ENCODE measurements at regions not wholly inside any gene's neighbourhood (a gene's known extent, or its start where the extent isn't known, plus 50 kb on each side); places are given as distances from the start of the nearest gene placed in this dataset.
"Not testable (repeated sequence)": the region's sequence is repeated elsewhere in the genome, so short reads cannot be mapped to it uniquely, and the experiment has no call there.

DNA sequence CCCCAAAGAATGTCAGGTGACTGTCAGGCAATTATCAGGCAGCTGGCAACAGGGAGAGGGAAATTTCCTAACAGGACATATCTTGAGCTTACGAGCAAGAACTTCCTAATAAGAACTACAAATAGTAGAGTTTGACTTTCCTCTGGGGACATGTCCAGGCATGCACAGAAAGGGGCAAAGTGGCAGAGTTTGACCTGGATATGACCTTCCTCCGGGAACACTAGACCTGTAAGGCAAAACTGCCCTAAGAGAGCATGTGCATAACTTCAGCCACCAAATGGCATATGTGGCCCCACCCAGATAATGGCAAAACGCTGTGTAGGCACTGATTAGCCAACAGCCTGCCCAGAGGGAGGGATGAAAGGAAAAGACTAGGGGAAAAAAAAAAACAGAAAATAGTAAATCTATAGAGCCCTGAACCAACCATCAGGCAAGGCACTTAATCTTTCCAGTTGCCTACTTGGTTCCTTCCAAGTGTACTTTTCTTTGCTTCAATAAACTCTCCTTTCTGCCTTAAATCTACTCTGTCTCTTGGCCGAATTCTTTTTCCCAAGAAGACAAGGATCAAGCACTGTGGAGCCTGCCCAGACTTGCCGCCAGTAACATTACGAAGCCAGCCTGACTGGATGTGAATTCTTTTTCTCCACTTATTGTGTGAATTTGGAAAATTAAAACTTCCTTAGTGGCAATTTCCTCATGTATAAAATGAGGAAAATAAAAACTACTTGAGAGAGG lies 164.1 kb downstream of the SPTSSA start:
- Mint-ChIP-seq H3K4me3 (ENCODE audit: unreplicated experiment) (no peak overlapping the region), H3K27me3 (ENCODE audit: unreplicated experiment) (peaks cover 1% of the 10 kb centered on the region), H3K27ac (ENCODE audit: unreplicated experiment) (no peak overlapping the region), H3K4me1 (ENCODE audit: low read depth, unreplicated experiment) (no peaks in the 10 kb centered on the region), H3K36me3 (ENCODE audit: unreplicated experiment) (no peaks in the 10 kb centered on the region), H3K9me3 (ENCODE audit: unreplicated experiment) (no peaks in the 10 kb centered on the region)
- TF ChIP-seq, protein P1, sequence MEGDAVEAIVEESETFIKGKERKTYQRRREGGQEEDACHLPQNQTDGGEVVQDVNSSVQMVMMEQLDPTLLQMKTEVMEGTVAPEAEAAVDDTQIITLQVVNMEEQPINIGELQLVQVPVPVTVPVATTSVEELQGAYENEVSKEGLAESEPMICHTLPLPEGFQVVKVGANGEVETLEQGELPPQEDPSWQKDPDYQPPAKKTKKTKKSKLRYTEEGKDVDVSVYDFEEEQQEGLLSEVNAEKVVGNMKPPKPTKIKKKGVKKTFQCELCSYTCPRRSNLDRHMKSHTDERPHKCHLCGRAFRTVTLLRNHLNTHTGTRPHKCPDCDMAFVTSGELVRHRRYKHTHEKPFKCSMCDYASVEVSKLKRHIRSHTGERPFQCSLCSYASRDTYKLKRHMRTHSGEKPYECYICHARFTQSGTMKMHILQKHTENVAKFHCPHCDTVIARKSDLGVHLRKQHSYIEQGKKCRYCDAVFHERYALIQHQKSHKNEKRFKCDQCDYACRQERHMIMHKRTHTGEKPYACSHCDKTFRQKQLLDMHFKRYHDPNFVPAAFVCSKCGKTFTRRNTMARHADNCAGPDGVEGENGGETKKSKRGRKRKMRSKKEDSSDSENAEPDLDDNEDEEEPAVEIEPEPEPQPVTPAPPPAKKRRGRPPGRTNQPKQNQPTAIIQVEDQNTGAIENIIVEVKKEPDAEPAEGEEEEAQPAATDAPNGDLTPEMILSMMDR (IDR thresholded peaks at IDR 0.05; ENCODE audit: partially characterized antibody, unreplicated experiment): no peak
- no peak for DNase-seq

DNA sequence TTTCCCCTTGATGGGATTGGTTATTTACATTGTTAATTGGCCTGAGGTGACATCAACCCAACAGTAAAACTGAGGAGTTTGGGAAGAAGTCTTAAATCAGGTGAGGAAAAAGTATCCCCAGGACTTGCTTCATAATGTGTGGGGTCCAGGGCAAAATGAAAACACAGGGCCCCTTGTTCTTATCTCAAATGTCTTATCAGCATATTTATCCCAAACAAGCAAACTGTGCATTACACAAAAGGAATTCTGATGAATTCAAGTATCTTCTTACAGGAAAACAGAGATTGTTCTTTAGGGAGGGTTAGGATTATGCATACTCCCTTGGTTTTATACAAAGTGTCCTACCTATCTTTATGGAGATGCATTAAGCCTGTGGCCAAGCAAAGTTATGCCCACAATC lies 178.4 kb downstream of the SPTSSA start:
- H3K36me3 Mint-ChIP-seq (ENCODE audit: unreplicated experiment): peaks cover 9% of the 10 kb centered on the region
- H3K27me3 Mint-ChIP-seq (ENCODE audit: unreplicated experiment): no peaks in the 10 kb centered on the region
- no peaks in the 10 kb centered on the region for H3K4me1 Mint-ChIP-seq (ENCODE audit: low read depth, unreplicated experiment)
- no peak overlapping the region for H3K27ac Mint-ChIP-seq (ENCODE audit: unreplicated experiment)
- H3K9me3 Mint-ChIP-seq (ENCODE audit: unreplicated experiment): peaks cover 2% of the 10 kb centered on the region
- TF ChIP-seq, protein P1 (IDR thresholded peaks at IDR 0.05; ENCODE audit: partially characterized antibody, unreplicated experiment): no peak
- DNase-seq: no peak
- H3K4me3 Mint-ChIP-seq (ENCODE audit: unreplicated experiment): no peak overlapping the region

DNA sequence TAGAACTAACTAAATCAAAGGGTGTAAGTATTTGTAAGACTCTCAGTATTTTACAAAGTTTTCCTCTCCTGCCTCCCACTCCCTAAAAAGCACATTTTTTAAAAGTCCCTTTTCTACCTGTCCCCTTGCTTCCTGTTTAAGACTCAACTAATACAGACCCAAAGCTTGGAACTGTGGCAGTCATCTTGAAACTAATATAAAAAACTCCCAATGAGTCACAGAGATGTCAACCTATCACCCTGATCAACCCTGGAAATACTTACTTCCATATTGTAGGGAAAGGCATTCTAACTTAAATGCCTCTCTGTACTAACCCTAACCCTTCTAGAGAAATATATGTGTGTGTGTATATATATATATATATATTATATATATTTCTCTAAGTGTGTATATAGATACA lies 184.8 kb downstream of the SPTSSA start:
- Mint-ChIP-seq H3K27me3 (ENCODE audit: unreplicated experiment) (no peaks in the 10 kb centered on the region), H3K9me3 (ENCODE audit: unreplicated experiment) (no peaks in the 10 kb centered on the region), H3K27ac (ENCODE audit: unreplicated experiment) (no peak overlapping the region), H3K4me3 (ENCODE audit: unreplicated experiment) (no peak overlapping the region), H3K4me1 (ENCODE audit: low read depth, unreplicated experiment) (no peaks in the 10 kb centered on the region), H3K36me3 (ENCODE audit: unreplicated experiment) (peaks cover 9% of the 10 kb centered on the region)
- TF ChIP-seq, protein P1 (IDR thresholded peaks at IDR 0.05; ENCODE audit: partially characterized antibody, unreplicated experiment): no peak
- DNase-seq: no peak

DNA sequence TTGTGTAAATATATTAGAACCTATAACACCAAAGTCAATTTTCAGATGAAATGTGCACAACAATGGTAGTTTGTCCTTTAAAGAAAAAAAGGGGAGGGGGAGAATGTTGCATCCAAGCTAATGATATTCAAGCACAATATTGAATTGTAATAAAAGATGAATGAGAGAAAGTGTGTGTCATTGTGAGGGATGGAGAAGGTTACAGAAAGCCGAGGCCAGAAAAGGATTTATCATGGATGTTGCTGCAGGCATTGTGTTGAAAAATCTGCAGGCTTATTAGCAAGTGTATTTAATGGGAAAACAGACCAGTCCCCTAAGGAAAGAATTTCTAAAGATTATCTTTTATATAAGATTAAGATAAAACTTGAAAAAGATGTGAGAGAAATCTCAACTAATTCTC lies 186.5 kb downstream of the SPTSSA start:
- Mint-ChIP-seq H3K36me3 (ENCODE audit: unreplicated experiment) (peaks cover 3% of the 10 kb centered on the region), H3K27ac (ENCODE audit: unreplicated experiment) (no peak overlapping the region), H3K27me3 (ENCODE audit: unreplicated experiment) (no peaks in the 10 kb centered on the region), H3K4me1 (ENCODE audit: low read depth, unreplicated experiment) (no peaks in the 10 kb centered on the region), H3K9me3 (ENCODE audit: unreplicated experiment) (no peaks in the 10 kb centered on the region), H3K4me3 (ENCODE audit: unreplicated experiment) (no peak overlapping the region)
- no peak for DNase-seq
- TF ChIP-seq, protein P1 (IDR thresholded peaks at IDR 0.05; ENCODE audit: partially characterized antibody, unreplicated experiment): no peak

DNA sequence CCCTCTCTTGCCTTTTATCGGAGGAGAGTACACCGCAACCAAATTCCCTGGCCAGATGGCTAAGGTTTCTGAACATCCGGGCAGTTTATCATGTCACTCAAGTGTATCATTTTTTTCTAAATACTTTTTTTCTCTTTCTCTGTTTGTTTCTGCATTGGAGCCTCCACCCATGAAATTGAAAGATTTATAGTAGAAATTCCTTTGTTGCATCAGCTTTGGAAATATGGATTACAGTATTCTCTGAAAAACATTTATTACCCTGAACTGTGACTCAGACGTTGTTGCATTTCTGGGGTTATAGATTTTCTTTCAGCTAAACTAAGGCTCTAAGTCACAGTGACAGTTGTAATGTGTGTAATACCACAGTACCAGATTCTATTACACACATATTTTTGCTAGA lies 187.0 kb downstream of the SPTSSA start:
- TF ChIP-seq, protein P1 (IDR thresholded peaks at IDR 0.05; ENCODE audit: partially characterized antibody, unreplicated experiment): no peak
- no peaks in the 10 kb centered on the region for H3K9me3 Mint-ChIP-seq (ENCODE audit: unreplicated experiment)
- H3K27me3 Mint-ChIP-seq (ENCODE audit: unreplicated experiment): no peaks in the 10 kb centered on the region
- DNase-seq: no peak
- no peak overlapping the region for H3K4me3 Mint-ChIP-seq (ENCODE audit: unreplicated experiment)
- H3K4me1 Mint-ChIP-seq (ENCODE audit: low read depth, unreplicated experiment): no peaks in the 10 kb centered on the region
- no peaks in the 10 kb centered on the region for H3K36me3 Mint-ChIP-seq (ENCODE audit: unreplicated experiment)
- no peak overlapping the region for H3K27ac Mint-ChIP-seq (ENCODE audit: unreplicated experiment)

DNA sequence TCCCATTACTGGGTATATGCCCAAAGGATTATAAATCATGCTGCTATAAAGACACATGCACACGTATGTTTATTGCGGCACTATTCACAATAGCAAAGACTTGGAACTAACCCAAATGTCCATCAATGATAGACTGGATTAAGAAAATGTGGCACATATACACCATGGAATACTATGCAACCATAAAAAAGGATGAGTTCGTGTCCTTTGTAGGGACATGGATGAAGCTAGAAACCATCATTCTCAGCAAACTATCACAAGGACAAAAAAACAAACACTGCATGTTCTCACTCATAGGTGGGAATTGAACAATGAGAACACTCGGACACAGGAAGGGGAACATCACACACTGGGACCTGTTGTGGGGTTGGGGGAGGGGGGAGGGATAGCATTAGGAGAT lies 188.3 kb downstream of the SPTSSA start:
- not testable (repeated sequence) for H3K27ac Mint-ChIP-seq (ENCODE audit: unreplicated experiment); DNase-seq; H3K27me3 Mint-ChIP-seq (ENCODE audit: unreplicated experiment); H3K9me3 Mint-ChIP-seq (ENCODE audit: unreplicated experiment); H3K36me3 Mint-ChIP-seq (ENCODE audit: unreplicated experiment); H3K4me1 Mint-ChIP-seq (ENCODE audit: low read depth, unreplicated experiment); H3K4me3 Mint-ChIP-seq (ENCODE audit: unreplicated experiment)
